OCI-LY3 (cell line): ENCODE measurements at regions not wholly inside any gene's neighbourhood (a gene's known extent, or its start where the extent isn't known, plus 50 kb on each side); places are given as distances from the start of the nearest gene placed in this dataset.

Experiments used
- CTCF ChIP-seq: fragments of 200-600, 300-600 bp; sonication (generic); IDR thresholded peaks from 2 replicates; pipeline ENCODE4 v1.5.1; 2014; ENCODE audit warnings: antibody characterized with exemption, low read length, low read depth
- EZH2phosphoT487 ChIP-seq: fragments of 200-600 bp; shearing (Covaris generic); IDR thresholded peaks from 2 replicates; pipeline ENCODE4 v1.6.1; 2018; ENCODE audit warnings: antibody characterized with exemption, mixed run types, low read depth

GRCh38 chr13:44140888-44141724, 232.5 kb upstream of the SERP2 start:
- TF ChIP-seq CTCF (no peak), EZH2phosphoT487 (no peak)
